DND-41 (cell line): ENCODE measurements at regions not wholly inside any gene's neighbourhood (a gene's known extent, or its start where the extent isn't known, plus 50 kb on each side); places are given as distances from the start of the nearest gene placed in this dataset.

Experiments used
- ATAC-seq: fragments of 200-7000 bp; cut with Tn5 transposase; 3 replicates; pipeline ENCODE4 v1.9.1; 2021; ENCODE audit warnings: low read depth; ENCODE audit not compliant: insufficient read depth
- DNase-seq: peaks from one replicate; pipeline ENCODE4 v3.0.0-alpha.2; 2020
- H2AFZ ChIP-seq: 2 replicates; pipeline ENCODE4 v1.6.0; 2012; ENCODE audit warnings: low read depth, low read length
- H3K27ac ChIP-seq: 2 replicates; pipeline ENCODE4 v1.5.1; 2012; ENCODE audit warnings: low read length, inconsistent platforms
- H3K27me3 ChIP-seq: fragments of 200-600 bp; sonication (generic); 2 replicates; pipeline ENCODE4 v1.6.0; 2012; ENCODE audit warnings: low read length, mild to moderate bottlenecking, inconsistent platforms; ENCODE audit not compliant: insufficient read depth, poor library complexity
- H3K36me3 ChIP-seq: 2 replicates; pipeline ENCODE4 v1.5.1; 2012; ENCODE audit warnings: low read length, inconsistent platforms; ENCODE audit not compliant: insufficient read depth
- H3K4me1 ChIP-seq: 2 replicates; pipeline ENCODE4 v1.5.1; 2012; ENCODE audit warnings: mild to moderate bottlenecking, low read length; ENCODE audit not compliant: insufficient read depth
- H3K4me2 ChIP-seq: 2 replicates; pipeline ENCODE4 v1.6.0; 2012; ENCODE audit warnings: mild to moderate bottlenecking, moderate library complexity, low read length, inconsistent platforms; ENCODE audit not compliant: insufficient read depth
- H3K4me3 ChIP-seq, 2 experiments: fragments of 200-600 bp in 1 of 2; shearing (Covaris generic) in 1 of 2; 2 replicates each; pipeline ENCODE4 v1.5.1; 2012 to 2016; ENCODE audit warnings: inconsistent platforms in 2 of 2, low read length in 2 of 2, mild to moderate bottlenecking in 2 of 2, low read depth in 1 of 2, moderate library complexity in 1 of 2
- H3K79me2 ChIP-seq: 2 replicates; pipeline ENCODE4 v1.6.0; 2012; ENCODE audit warnings: low read length, inconsistent platforms; ENCODE audit not compliant: insufficient read depth
- H3K9ac ChIP-seq: 2 replicates; pipeline ENCODE4 v1.6.0; 2012; ENCODE audit warnings: low read depth, mild to moderate bottlenecking, inconsistent platforms, low read length, moderate library complexity
- H3K9me3 ChIP-seq: 2 replicates; pipeline ENCODE4 v1.5.1; 2012; ENCODE audit warnings: low read length, moderate library complexity, mild to moderate bottlenecking, inconsistent platforms; ENCODE audit not compliant: insufficient read depth, severe bottlenecking
- H4K20me1 ChIP-seq: 2 replicates; pipeline ENCODE4 v1.6.0; 2012; ENCODE audit warnings: low read length; ENCODE audit not compliant: insufficient read depth
- CTCF ChIP-seq: IDR thresholded peaks from 2 replicates; pipeline ENCODE4 v1.5.1; 2012; ENCODE audit warnings: borderline replicate concordance, low read length, moderate library complexity, mild to moderate bottlenecking; ENCODE audit not compliant: poor library complexity, severe bottlenecking; ENCODE audit errors: extremely low read depth
- EZH2 ChIP-seq: IDR thresholded peaks from 3 replicates; pipeline ENCODE4 v1.6.1; 2012; ENCODE audit warnings: borderline replicate concordance, low read depth, mild to moderate bottlenecking, moderate library complexity, low read length, inconsistent platforms; ENCODE audit not compliant: severe bottlenecking

- H3K4me3 ChIP-seq, result no peak overlapping the region
- H3K27me3 ChIP-seq, result no peaks in the 10 kb centered on the region
- H3K9me3 ChIP-seq, result no peaks in the 10 kb centered on the region
These were observed 652.1 kb downstream of the CBLN4 start for GRCh38 chr20:55353206-55353605.

GRCh38 chr20:55348223-55348622 lies 657.1 kb downstream of the CBLN4 start:
- Histone ChIP-seq H4K20me1 (no peaks in the 10 kb centered on the region), H3K27me3 (no peaks in the 10 kb centered on the region), H3K36me3 (no peaks in the 10 kb centered on the region), H3K4me2 (no peak overlapping the region), H3K9me3 (no peaks in the 10 kb centered on the region), H3K4me3 (no peak overlapping the region), H3K9ac (no peak overlapping the region), H3K4me1 (no peaks in the 10 kb centered on the region), H3K79me2 (no peaks in the 10 kb centered on the region), H2AFZ (no peak overlapping the region), H3K27ac (no peak overlapping the region)
- ATAC-seq, result no peak
- no peak for DNase-seq
- no peak for TF ChIP-seq CTCF
- no peak for TF ChIP-seq EZH2

More at GRCh38 chr20:55353206-55353605, 652.1 kb downstream of the CBLN4 start:
- Histone ChIP-seq H4K20me1 (no peaks in the 10 kb centered on the region), H3K4me2 (no peak overlapping the region), H3K36me3 (no peaks in the 10 kb centered on the region), H3K27ac (no peak overlapping the region), H3K9ac (no peak overlapping the region), H3K4me1 (no peaks in the 10 kb centered on the region), H2AFZ (no peak overlapping the region), H3K79me2 (no peaks in the 10 kb centered on the region)
- TF ChIP-seq CTCF (no peak), EZH2 (no peak)
- ATAC-seq (no peak), DNase-seq (no peak)

- H3K4me2 ChIP-seq, result no peak overlapping the region
- H3K4me3 ChIP-seq, result no peak overlapping the region
- DNase-seq (no peak), ATAC-seq (no peak)
- H3K27me3 ChIP-seq, result peaks cover 4% of the 10 kb centered on the region
- no peaks in the 10 kb centered on the region for H3K4me1 ChIP-seq
- no peaks in the 10 kb centered on the region for H3K36me3 ChIP-seq
- H3K27ac ChIP-seq, result no peak overlapping the region
- no peaks in the 10 kb centered on the region for H3K79me2 ChIP-seq
- no peak for TF ChIP-seq EZH2
- no peak for TF ChIP-seq CTCF
- no peaks in the 10 kb centered on the region for H3K9me3 ChIP-seq
- H2AFZ ChIP-seq, result no peak overlapping the region
- H4K20me1 ChIP-seq, result no peaks in the 10 kb centered on the region
- H3K9ac ChIP-seq, result no peak overlapping the region
These were observed 662.5 kb downstream of the CBLN4 start for GRCh38 chr20:55342822-55343221.

- DNase-seq (no peak), ATAC-seq (no peak)
- Histone ChIP-seq H3K27ac (no peak overlapping the region), H3K4me2 (no peak overlapping the region), H3K9me3 (no peaks in the 10 kb centered on the region), H3K4me3 (no peak overlapping the region), H3K79me2 (no peaks in the 10 kb centered on the region), H3K27me3 (peaks cover 3% of the 10 kb centered on the region), H3K9ac (no peak overlapping the region), H4K20me1 (no peaks in the 10 kb centered on the region), H2AFZ (no peak overlapping the region), H3K36me3 (no peaks in the 10 kb centered on the region), H3K4me1 (no peaks in the 10 kb centered on the region)
- TF ChIP-seq EZH2 (no peak), CTCF (no peak)
These were observed 671.5 kb downstream of the CBLN4 start for GRCh38 chr20:55333798-55334197.
